ENCODE measurements at regions not wholly inside any gene's neighbourhood (a gene's known extent, or its start where the extent isn't known, plus 50 kb on each side); places are given as distances from the start of the nearest gene placed in this dataset.

- 36% methylated on average over 1 of the region's 1 CpG for WGBS
- DNase-seq (ENCODE audit: low spot score) = no peak
- Histone ChIP-seq H3K4me3 (ENCODE audit: low read depth in 1 of 3, low read length in 3 of 3) (no peak overlapping the region), H3K27ac (ENCODE audit: low read depth in 1 of 2, low read length in 2 of 2) (no peak overlapping the region), H3K9me3 (ENCODE audit: control insufficient read depth in 4 of 4, low read length in 3 of 4) (peaks cover 0 to 2% (median 0%) of the 10 kb centered on the region in 4 donors), H3K9ac (ENCODE audit: low read depth in 1 of 2, low read length in 2 of 2) (no peak overlapping the region), H3K27me3 (ENCODE audit: control insufficient read depth in 4 of 4, insufficient read depth in 4 of 4, low read length in 3 of 4) (no peaks in the 10 kb centered on the region), H3K36me3 (ENCODE audit: control insufficient read depth in 4 of 4, insufficient read depth in 3 of 4, low read depth in 1 of 4, low read length in 3 of 4) (no peaks in the 10 kb centered on the region), H3K4me1 (ENCODE audit: control insufficient read depth in 4 of 4, insufficient read depth in 4 of 4, low read length in 3 of 4) (no peaks in the 10 kb centered on the region)
- TF ChIP-seq GABPA (IDR thresholded peaks at IDR 0.05 in 1 of 2, conservative IDR thresholded peaks at IDR 0.05 in 1 of 2) (no peak), EGR1 (IDR thresholded peaks at IDR 0.05; ENCODE audit: low read depth in 2 of 2) (no peak), TAF1 (conservative IDR thresholded peaks at IDR 0.05) (no peak), ATF3 (IDR thresholded peaks at IDR 0.05) (no peak), ZBTB33 (IDR thresholded peaks at IDR 0.05) (no peak), CTCF (IDR thresholded peaks at IDR 0.05; ENCODE audit: low read depth, low read length, missing input control) (no peak), FOXA1 (IDR thresholded peaks at IDR 0.05) (no peak), FOXA2 (IDR thresholded peaks at IDR 0.05) (no peak)
These were observed 112.3 kb upstream of the TOP1 start for GRCh38 chr20:40916276-40916675.

GRCh38 chr20:40920291-40920690 is 108.3 kb upstream of the TOP1 start:
- Histone ChIP-seq H3K36me3 (ENCODE audit: control insufficient read depth in 4 of 4, insufficient read depth in 3 of 4, low read depth in 1 of 4, low read length in 3 of 4) (no peaks in the 10 kb centered on the region), H3K4me3 (ENCODE audit: low read depth in 1 of 3, low read length in 3 of 3) (no peak overlapping the region), H3K27me3 (ENCODE audit: control insufficient read depth in 4 of 4, insufficient read depth in 4 of 4, low read length in 3 of 4) (no peaks in the 10 kb centered on the region), H3K4me1 (ENCODE audit: control insufficient read depth in 4 of 4, insufficient read depth in 4 of 4, low read length in 3 of 4) (no peaks in the 10 kb centered on the region), H3K27ac (ENCODE audit: low read depth in 1 of 2, low read length in 2 of 2) (no peak overlapping the region), H3K9ac (ENCODE audit: low read depth in 1 of 2, low read length in 2 of 2) (no peak overlapping the region), H3K9me3 (ENCODE audit: control insufficient read depth in 4 of 4, low read length in 3 of 4) (peaks cover 0 to 3% (median 0%) of the 10 kb centered on the region in 4 donors)
- TF ChIP-seq TAF1 (conservative IDR thresholded peaks at IDR 0.05) (no peak), RAD21 (IDR thresholded peaks at IDR 0.05) (no peak), REST (IDR thresholded peaks at IDR 0.05) (no peak), GABPA (IDR thresholded peaks at IDR 0.05 in 1 of 2, conservative IDR thresholded peaks at IDR 0.05 in 1 of 2) (no peak), HNF4A (conservative IDR thresholded peaks at IDR 0.05) (peak; percentile 53 to 82), CTCF (IDR thresholded peaks at IDR 0.05; ENCODE audit: low read depth, low read length, missing input control) (no peak), ATF3 (IDR thresholded peaks at IDR 0.05) (peak; percentile 57), FOXA2 (IDR thresholded peaks at IDR 0.05) (no peak), MAX (IDR thresholded peaks at IDR 0.05) (no peak), RXRA (IDR thresholded peaks at IDR 0.05) (peak; percentile 42 to 57), ZBTB33 (IDR thresholded peaks at IDR 0.05) (no peak), NR2F2 (IDR thresholded peaks at IDR 0.05) (peak; percentile 9), SP1 (IDR thresholded peaks at IDR 0.05) (peak; percentile 21), JUND (IDR thresholded peaks at IDR 0.05) (no peak), EGR1 (IDR thresholded peaks at IDR 0.05; ENCODE audit: low read depth in 2 of 2) (no peak), FOXA1 (IDR thresholded peaks at IDR 0.05) (no peak), HNF4G (IDR thresholded peaks at IDR 0.05) (peak; percentile 34), YY1 (IDR thresholded peaks at IDR 0.05) (no peak)
- no peak for DNase-seq (ENCODE audit: low spot score)
- 29% methylated on average over 2 of the region's 2 CpGs for WGBS
